Endodermal cell (in vitro differentiated cells): ENCODE measurements at regions not wholly inside any gene's neighbourhood (a gene's known extent, or its start where the extent isn't known, plus 50 kb on each side); places are given as distances from the start of the nearest gene placed in this dataset.

Experiments used
- DNase-seq: peaks from one replicate; pipeline ENCODE4 v3.0.0-alpha.2; 2017
- H3K27ac ChIP-seq: 2 replicates; pipeline ENCODE4 v1.5.1; 2013; ENCODE audit warnings: mild to moderate bottlenecking, low read depth, low read length, moderate library complexity
- H3K27me3 ChIP-seq: 2 replicates; pipeline ENCODE4 v1.6.1; 2013; ENCODE audit warnings: mild to moderate bottlenecking, low read length, moderate library complexity; ENCODE audit not compliant: insufficient read depth, control insufficient read depth, poor library complexity, severe bottlenecking
- H3K36me3 ChIP-seq: 2 replicates; pipeline ENCODE4 v1.7.0; 2013; ENCODE audit warnings: mild to moderate bottlenecking, low read length, moderate library complexity; ENCODE audit not compliant: control insufficient read depth, insufficient read depth
- H3K4me1 ChIP-seq: one replicate; pipeline ENCODE4 v1.7.0; 2013; ENCODE audit warnings: low read length; ENCODE audit not compliant: control insufficient read depth, insufficient read depth
- H3K4me3 ChIP-seq: 2 replicates; pipeline ENCODE4 v1.5.1; 2013; ENCODE audit warnings: mild to moderate bottlenecking, low read length, moderate library complexity
- H3K9ac ChIP-seq: 2 replicates; pipeline ENCODE4 v1.6.1; 2013; ENCODE audit warnings: mild to moderate bottlenecking, low read length, moderate library complexity; ENCODE audit not compliant: poor library complexity, severe bottlenecking; ENCODE audit errors: extremely low read depth
- H3K9me3 ChIP-seq: 2 replicates; pipeline ENCODE4 v1.6.1; 2013; ENCODE audit warnings: mild to moderate bottlenecking, low read length, moderate library complexity; ENCODE audit not compliant: control insufficient read depth
- H3K27ac Mint-ChIP-seq: 2 replicates; pipeline ENCODE4 v1.8.0; 2020; ENCODE audit warnings: mixed read lengths
- H3K27me3 Mint-ChIP-seq: 2 replicates; pipeline ENCODE4 v1.8.0; 2021; ENCODE audit warnings: mild to moderate bottlenecking, mixed read lengths; ENCODE audit not compliant: insufficient read depth
- H3K36me3 Mint-ChIP-seq: 2 replicates; pipeline ENCODE4 v1.8.0; 2020; ENCODE audit warnings: low read depth, mixed read lengths
- H3K4me1 Mint-ChIP-seq: 2 replicates; pipeline ENCODE4 v1.8.0; 2020; ENCODE audit warnings: mixed read lengths
- H3K4me3 Mint-ChIP-seq: 2 replicates; pipeline ENCODE4 v1.8.0; 2020; ENCODE audit warnings: mild to moderate bottlenecking, moderate library complexity, mixed read lengths
- H3K9me3 Mint-ChIP-seq: 2 replicates; pipeline ENCODE4 v1.8.0; 2020; ENCODE audit warnings: mild to moderate bottlenecking, mixed read lengths
- WGBS, 2 experiments: methylation state at CpG; one replicate each; pipeline versions ENCODE4 v1.1.5 to v1.1.7; 2013; ENCODE audit warnings: missing lambda C conversion rate in 2 of 2, mixed read lengths in 1 of 2; ENCODE audit not compliant: insufficient coverage in 1 of 2, insufficient read length in 1 of 2; 5-methylcytosine and 5-hydroxymethylcytosine counted together
- TF ChIP-seq, protein P1 (sequence below): fragments of 200-600 bp; sonication (generic); conservative IDR thresholded peaks from 2 replicates; pipeline ENCODE4 v1.5.0; 2021; ENCODE audit warnings: antibody characterized with exemption, mild to moderate bottlenecking

DNA sequence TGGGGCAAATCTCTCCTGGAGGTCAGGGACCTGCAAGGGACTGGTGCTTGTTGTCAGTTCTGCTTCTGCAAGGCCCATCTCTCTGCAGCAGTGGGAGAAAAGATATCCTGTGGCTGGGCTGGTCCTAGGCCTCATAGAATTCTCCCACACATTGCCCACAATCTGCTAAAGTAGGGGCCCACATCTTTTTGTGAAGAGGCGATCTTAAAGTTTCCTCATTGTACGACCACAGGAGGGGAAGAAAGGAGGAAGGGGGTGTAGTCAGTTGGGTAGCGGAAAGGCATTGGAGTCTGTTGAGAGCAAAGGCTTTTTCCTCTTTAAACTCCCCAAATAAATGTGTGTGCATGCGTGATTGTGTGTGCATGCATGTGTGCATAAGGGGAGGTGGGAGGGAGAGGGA lies 145.3 kb downstream of the SLC4A3 start:
- no peak overlapping the region for H3K27ac ChIP-seq
- H3K27me3 ChIP-seq, result no peaks in the 10 kb centered on the region
- no peak overlapping the region for H3K9ac ChIP-seq
- H3K4me1 ChIP-seq, result no peaks in the 10 kb centered on the region
- peaks cover 5% of the 10 kb centered on the region for H3K9me3 Mint-ChIP-seq
- TF ChIP-seq, protein P1, sequence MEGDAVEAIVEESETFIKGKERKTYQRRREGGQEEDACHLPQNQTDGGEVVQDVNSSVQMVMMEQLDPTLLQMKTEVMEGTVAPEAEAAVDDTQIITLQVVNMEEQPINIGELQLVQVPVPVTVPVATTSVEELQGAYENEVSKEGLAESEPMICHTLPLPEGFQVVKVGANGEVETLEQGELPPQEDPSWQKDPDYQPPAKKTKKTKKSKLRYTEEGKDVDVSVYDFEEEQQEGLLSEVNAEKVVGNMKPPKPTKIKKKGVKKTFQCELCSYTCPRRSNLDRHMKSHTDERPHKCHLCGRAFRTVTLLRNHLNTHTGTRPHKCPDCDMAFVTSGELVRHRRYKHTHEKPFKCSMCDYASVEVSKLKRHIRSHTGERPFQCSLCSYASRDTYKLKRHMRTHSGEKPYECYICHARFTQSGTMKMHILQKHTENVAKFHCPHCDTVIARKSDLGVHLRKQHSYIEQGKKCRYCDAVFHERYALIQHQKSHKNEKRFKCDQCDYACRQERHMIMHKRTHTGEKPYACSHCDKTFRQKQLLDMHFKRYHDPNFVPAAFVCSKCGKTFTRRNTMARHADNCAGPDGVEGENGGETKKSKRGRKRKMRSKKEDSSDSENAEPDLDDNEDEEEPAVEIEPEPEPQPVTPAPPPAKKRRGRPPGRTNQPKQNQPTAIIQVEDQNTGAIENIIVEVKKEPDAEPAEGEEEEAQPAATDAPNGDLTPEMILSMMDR, result no peak
- no peak overlapping the region for H3K27ac Mint-ChIP-seq
- H3K4me3 ChIP-seq, result no peak overlapping the region
- no peaks in the 10 kb centered on the region for H3K9me3 ChIP-seq
- WGBS, 2 experiments, result 94 to 95% methylated on average over 3 to 4 of the region's 4 CpGs
- peaks cover 5% of the 10 kb centered on the region for H3K4me1 Mint-ChIP-seq
- DNase-seq, result no peak
- H3K4me3 Mint-ChIP-seq, result no peak overlapping the region
- H3K36me3 Mint-ChIP-seq, result no peaks in the 10 kb centered on the region
- H3K27me3 Mint-ChIP-seq, result peaks cover 2% of the 10 kb centered on the region
- H3K36me3 ChIP-seq, result no peaks in the 10 kb centered on the region

DNA sequence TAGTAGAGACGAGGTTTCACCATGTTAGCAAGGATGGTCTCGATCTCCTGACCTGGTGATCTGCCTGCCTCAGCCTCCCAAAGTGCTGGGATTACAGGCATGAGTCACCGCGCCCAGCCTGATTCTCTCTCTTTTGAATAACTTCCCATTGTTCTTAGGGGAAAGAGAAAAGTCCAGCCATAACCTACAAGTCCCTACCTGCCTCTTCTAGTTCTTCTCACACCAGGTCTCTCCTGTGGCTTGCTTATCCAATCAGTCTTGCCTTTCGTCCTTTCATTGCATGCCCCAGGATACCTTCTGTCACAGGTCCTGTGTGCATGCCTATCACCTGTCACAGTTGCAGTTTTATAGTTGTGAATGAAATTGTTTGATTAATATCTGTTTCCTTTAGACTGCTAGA lies 148.1 kb downstream of the SLC4A3 start:
- H3K27me3 ChIP-seq, result no peaks in the 10 kb centered on the region
- 93 to 100% methylated on average over 4 to 5 of the region's 5 CpGs for WGBS, 2 experiments
- TF ChIP-seq, protein P1, result no peak
- Mint-ChIP-seq H3K27me3 (peaks cover under 1% of the 10 kb centered on the region), H3K4me1 (peaks cover 5% of the 10 kb centered on the region), H3K9me3 (peaks cover under 1% of the 10 kb centered on the region), H3K4me3 (no peak overlapping the region), H3K27ac (no peak overlapping the region), H3K36me3 (no peaks in the 10 kb centered on the region)
- H3K9ac ChIP-seq, result no peak overlapping the region
- H3K4me1 ChIP-seq, result no peaks in the 10 kb centered on the region
- H3K36me3 ChIP-seq, result no peaks in the 10 kb centered on the region
- no peak for DNase-seq
- no peaks in the 10 kb centered on the region for H3K9me3 ChIP-seq
- H3K27ac ChIP-seq, result no peak overlapping the region
- no peak overlapping the region for H3K4me3 ChIP-seq

DNA sequence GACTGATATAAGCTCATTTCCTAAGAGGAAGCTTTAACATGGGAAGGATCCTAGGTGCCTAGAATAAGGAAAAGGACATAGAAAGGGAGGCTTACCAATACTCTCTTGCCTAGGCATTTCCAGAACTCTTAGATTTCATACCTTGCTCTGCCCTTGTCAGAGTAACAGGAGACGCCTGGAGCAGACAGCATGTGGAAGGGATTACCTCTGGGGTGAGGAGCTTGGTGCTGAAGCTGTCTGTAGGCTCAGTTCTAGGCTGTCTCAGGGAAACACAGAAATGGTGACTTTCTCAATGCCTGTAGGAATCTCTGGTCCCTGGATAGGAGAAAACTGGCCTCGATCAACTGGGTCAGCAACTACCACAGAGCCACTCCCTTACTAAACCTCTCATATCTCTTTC lies 150.0 kb downstream of the SLC4A3 start:
- Histone ChIP-seq H3K9me3 (no peaks in the 10 kb centered on the region), H3K27ac (no peak overlapping the region), H3K4me1 (no peaks in the 10 kb centered on the region), H3K27me3 (no peaks in the 10 kb centered on the region), H3K4me3 (no peak overlapping the region), H3K36me3 (no peaks in the 10 kb centered on the region), H3K9ac (no peak overlapping the region)
- H3K27me3 Mint-ChIP-seq, result no peaks in the 10 kb centered on the region
- no peak for DNase-seq
- H3K4me1 Mint-ChIP-seq, result peaks cover 5% of the 10 kb centered on the region
- H3K27ac Mint-ChIP-seq, result no peak overlapping the region
- TF ChIP-seq, protein P1, result no peak
- no peaks in the 10 kb centered on the region for H3K9me3 Mint-ChIP-seq
- H3K4me3 Mint-ChIP-seq, result no peak overlapping the region
- no peaks in the 10 kb centered on the region for H3K36me3 Mint-ChIP-seq
- 82% methylated on average over 2 of the region's 2 CpGs; no CpG with 5 or more reads in 1 of the 2 experiments for WGBS, 2 experiments
